GM12892 (cell line): ENCODE measurements at regions not wholly inside any gene's neighbourhood (a gene's known extent, or its start where the extent isn't known, plus 50 kb on each side); places are given as distances from the start of the nearest gene placed in this dataset.

ENCODE experiments used
- POLR2A ChIP-seq: IDR thresholded peaks from 2 replicates; pipeline ENCODE4 v1.6.1; 2011; ENCODE audit warnings: low read depth, low read length, control low read depth
- POLR2AphosphoS5 ChIP-seq: IDR thresholded peaks from 2 replicates; pipeline ENCODE4 v1.6.1; 2011; ENCODE audit warnings: low read depth, low read length, control low read depth
- TAF1 ChIP-seq: IDR thresholded peaks from 2 replicates; pipeline ENCODE4 v1.6.1; 2011; ENCODE audit warnings: low read depth, mild to moderate bottlenecking, control low read depth, low read length, borderline replicate concordance

DNA sequence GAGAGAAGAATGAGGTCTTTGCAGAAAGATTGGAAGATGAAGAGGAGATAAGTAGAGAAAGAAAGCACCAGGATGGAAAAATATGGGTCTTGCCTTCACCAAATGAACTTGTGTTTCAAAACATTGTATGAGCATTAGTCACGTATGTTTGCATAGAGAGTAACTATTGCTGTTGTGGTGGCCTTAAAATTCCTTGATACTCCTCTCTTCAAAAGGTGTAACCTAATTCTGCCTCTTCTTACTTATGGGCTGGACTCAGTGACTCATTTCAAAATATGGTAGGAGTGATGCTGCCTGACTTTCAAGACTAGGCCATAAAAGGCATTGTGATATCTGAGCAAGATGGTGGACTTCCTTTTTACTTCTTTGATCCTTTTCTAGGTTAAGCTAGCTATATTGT lies 228.7 kb upstream of the ZNF385D start:
- TF ChIP-seq POLR2A (no peak), POLR2AphosphoS5 (no peak), TAF1 (no peak)
